GM12878 (cell line): ENCODE measurements at regions not wholly inside any gene's neighbourhood (a gene's known extent, or its start where the extent isn't known, plus 50 kb on each side); places are given as distances from the start of the nearest gene placed in this dataset.

ENCODE experiments used
- ATAC-seq: fragments of 200-7000 bp; cut with Tn5 transposase; 3 replicates; pipeline ENCODE4 v1.9.1; 2020; ENCODE audit warnings: mild to moderate bottlenecking, moderate library complexity
- BruUV-seq: library from RNA; stranded (reverse); fragments of 400-500 nt; replicated peaks from 2 replicates; lab custom pipeline; 2021; lab: Mats Ljungman, UMichigan
- CTCF ChIA-PET: fragments of 300-600 bp; sonication (Branson Sonifier 250); formaldehyde crosslinking; extraction: SDS; loops from one replicate; lab custom pipeline; 2021; ENCODE audit warnings: inconsistent platforms; lab: Yijun Ruan, JAX
- POLR2A ChIA-PET: fragments of 350-600 bp; formaldehyde crosslinking; extraction: SDS; loops from one replicate; lab custom pipeline; 2021; ENCODE audit warnings: inconsistent platforms; lab: Charles Lee
- RAD21 ChIA-PET: fragments of 300-600 bp; sonication (Branson Sonifier 250); formaldehyde crosslinking; loops from one replicate; lab custom pipeline; 2023; ENCODE audit warnings: antibody characterized with exemption; ENCODE audit not compliant: unreplicated experiment; lab: Charles Lee
- SMC1A ChIA-PET: fragments of 300-600 bp; sonication (Branson Sonifier 250); formaldehyde crosslinking; loops from one replicate; lab custom pipeline; 2023; ENCODE audit not compliant: unreplicated experiment, uncharacterized antibody; lab: Charles Lee
- DNase-seq: peaks from one replicate; pipeline ENCODE4 v3.0.0-alpha.2; 2011; ENCODE audit warnings: low read depth, low spot score
- FAIRE-seq: peaks from 3 replicates; lab custom pipeline; 2011; peaks lifted over from hg19 to GRCh38; lab: Jason Lieb, UNC
- H2AFZ ChIP-seq: 2 replicates; pipeline ENCODE4 v1.6.0; 2011; ENCODE audit warnings: low read depth, low read length, control low read depth; ENCODE audit not compliant: control insufficient read depth
- H3K27ac ChIP-seq: 2 replicates; pipeline ENCODE4 v1.5.1; 2011; ENCODE audit warnings: control low read depth; ENCODE audit not compliant: control insufficient read depth, insufficient read depth
- H3K27me3 ChIP-seq, 2 experiments: replicated peaks in 1 of 2; 2 replicates each; pipeline versions ENCODE4 v1.6.0 to v1.6.1; 2011; ENCODE audit warnings: low read length in 1 of 2; ENCODE audit not compliant: control insufficient read depth in 2 of 2, insufficient read depth in 2 of 2
- H3K36me3 ChIP-seq, 2 experiments: 2 replicates each; pipeline ENCODE4 v1.5.1; 2011; ENCODE audit warnings: low read length in 1 of 2; ENCODE audit not compliant: control insufficient read depth in 2 of 2, insufficient read depth in 2 of 2
- H3K4me1 ChIP-seq: 2 replicates; pipeline ENCODE4 v1.6.1; 2011; ENCODE audit warnings: mild to moderate bottlenecking, low read length, moderate library complexity, mixed read lengths; ENCODE audit not compliant: control insufficient read depth, insufficient read depth
- H3K4me2 ChIP-seq: 2 replicates; pipeline ENCODE4 v1.6.0; 2011; ENCODE audit warnings: control low read depth; ENCODE audit not compliant: control insufficient read depth, insufficient read depth
- H3K4me3 ChIP-seq: fragments of 200-600 bp; sonication (generic); 2 replicates; pipeline ENCODE4 v1.5.1; 2016
- H3K79me2 ChIP-seq: 2 replicates; pipeline ENCODE4 v1.6.0; 2011; ENCODE audit warnings: low read length; ENCODE audit not compliant: control insufficient read depth, insufficient read depth
- H3K9ac ChIP-seq: 2 replicates; pipeline ENCODE4 v1.8.0; 2011; ENCODE audit warnings: low read length, control low read depth, mixed read lengths; ENCODE audit not compliant: control insufficient read depth, insufficient read depth
- H3K9me3 ChIP-seq: replicated peaks from 3 replicates; pipeline ENCODE4 v1.5.1; 2011; ENCODE audit warnings: mild to moderate bottlenecking, low read length; ENCODE audit not compliant: control insufficient read depth, insufficient read depth
- H4K20me1 ChIP-seq: 2 replicates; pipeline ENCODE4 v1.6.0; 2011; ENCODE audit not compliant: control insufficient read depth, insufficient read depth
- CBFB ChIP-seq: IDR thresholded peaks from 2 replicates; pipeline ENCODE4 v1.6.1; 2016; ENCODE audit warnings: antibody characterized with exemption, low read depth
- FOXK2 ChIP-seq: fragments of 450-650 bp; IDR thresholded peaks from 2 replicates; pipeline ENCODE4 v1.6.1; 2017; ENCODE audit warnings: mild to moderate bottlenecking, moderate library complexity
- IRF5 ChIP-seq: fragments of 450-650 bp; IDR thresholded peaks from 2 replicates; pipeline ENCODE4 v1.6.1; 2017; ENCODE audit warnings: borderline replicate concordance
- NRF1 ChIP-seq: conservative IDR thresholded peaks from 2 replicates; pipeline ENCODE4 v1.6.1; 2011; ENCODE audit warnings: mild to moderate bottlenecking, low read depth, low read length, improper control_type of control experiment
- PAX5 ChIP-seq: IDR thresholded peaks from 2 replicates; pipeline ENCODE4 v1.6.1; 2011; ENCODE audit warnings: low read depth, low read length, borderline replicate concordance
- SUPT20H ChIP-seq: IDR thresholded peaks from 2 replicates; pipeline ENCODE4 v1.6.1; 2011; ENCODE audit warnings: low read depth, mild to moderate bottlenecking, low read length, moderate library complexity, borderline replicate concordance; ENCODE audit not compliant: control insufficient read depth
- TAF1 ChIP-seq: IDR thresholded peaks from 2 replicates; pipeline ENCODE4 v1.6.1; 2011; ENCODE audit warnings: mild to moderate bottlenecking, low read depth, low read length, borderline replicate concordance
- YBX1 ChIP-seq: fragments of 450-650 bp; IDR thresholded peaks from 2 replicates; pipeline ENCODE4 v1.6.1; 2016; ENCODE audit warnings: antibody characterized with exemption
- ZNF217 ChIP-seq: fragments of 450-650 bp; IDR thresholded peaks from 2 replicates; pipeline ENCODE4 v1.6.1; 2017; ENCODE audit warnings: antibody characterized with exemption, mild to moderate bottlenecking
- ZNF384 ChIP-seq: IDR thresholded peaks from 2 replicates; pipeline ENCODE4 v1.6.1; 2012; ENCODE audit warnings: low read depth, mild to moderate bottlenecking, low read length, improper control_type of control experiment, borderline replicate concordance
- WGBS: methylation state at CpG from one replicate; pipeline ENCODE4 v1.1.6; 2016; ENCODE audit warnings: low lambda C conversion rate; ENCODE audit not compliant: insufficient replicate concordance, insufficient coverage; ENCODE audit errors: missing lambda C conversion rate; 5-methylcytosine and 5-hydroxymethylcytosine counted together
- in situ Hi-C: fragments of 300-500 bp; cut with MboI; formaldehyde crosslinking; loops from 9 replicates; pipeline ENCODE4 v1.14.3; 2018; ENCODE audit warnings: mixed read lengths
- intact Hi-C: fragments of 100-400 bp; cut with micrococcal nuclease; formaldehyde crosslinking; loops from one replicate; pipeline ENCODE4 v1.14.2; 2022; ENCODE audit not compliant: unreplicated experiment
- TF ChIP-seq, protein P1 (sequence below): IDR thresholded peaks from 2 replicates; pipeline ENCODE4 v1.6.1; 2012; ENCODE audit warnings: improper control_type of control experiment, low read depth, low read length; ENCODE audit not compliant: insufficient replicate concordance

DNA sequence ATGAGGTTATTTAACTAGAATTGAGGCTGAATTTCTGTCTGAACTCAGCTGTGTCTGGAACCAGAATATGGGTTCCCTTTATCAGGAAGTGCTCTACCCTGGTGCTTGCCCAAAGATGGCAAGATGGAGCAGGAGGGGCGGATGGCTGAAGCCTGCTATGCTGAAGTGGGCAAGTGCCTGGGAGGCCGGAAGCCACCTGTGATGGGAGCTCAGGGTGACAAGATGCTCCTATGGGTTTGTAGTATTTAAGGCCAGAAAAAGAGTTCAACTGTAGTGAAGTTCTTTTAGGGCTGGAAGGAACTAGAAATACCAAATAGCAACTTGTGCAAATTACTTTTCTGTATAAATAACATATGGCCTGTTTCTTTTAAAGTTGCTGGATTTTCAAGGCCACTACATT, 808.9 kb upstream of the RAB6C start:
- ChIA-PET POLR2A (no interaction called here), CTCF (no interaction called here), SMC1A (no interaction called here), RAD21 (no interaction called here)
- no peaks in the 10 kb centered on the region for H3K9me3 ChIP-seq
- BruUV-seq: no TSS peak
- DNase-seq (no peak), ATAC-seq (no peak), FAIRE-seq (no peak)
- H4K20me1 ChIP-seq: no peaks in the 10 kb centered on the region
- no peaks in the 10 kb centered on the region for H3K27me3 ChIP-seq
- intact Hi-C loops: no loop called here
- no peaks in the 10 kb centered on the region for H3K36me3 ChIP-seq
- in situ Hi-C loops: no loop called here
- no peak overlapping the region for H3K4me3 ChIP-seq
- no peak overlapping the region for H3K27ac ChIP-seq
- 23% methylated on average over 2 of the region's 2 CpGs for WGBS
- no peaks in the 10 kb centered on the region for H3K4me1 ChIP-seq
- no peaks in the 10 kb centered on the region for H3K79me2 ChIP-seq
- TF ChIP-seq TAF1 (no peak), SUPT20H (no peak), IRF5 (no peak), NRF1 (no peak), PAX5 (no peak), FOXK2 (no peak)
- no peak overlapping the region for H2AFZ ChIP-seq
- H3K4me2 ChIP-seq: no peak overlapping the region
- no peak overlapping the region for H3K9ac ChIP-seq

GRCh38 chr2:129174143-129174542, 805.3 kb upstream of the RAB6C start:
- 33% methylated on average over 2 of the region's 2 CpGs for WGBS
- Histone ChIP-seq H3K4me1 (no peaks in the 10 kb centered on the region), H3K27ac (no peak overlapping the region), H3K27me3 (no peaks in the 10 kb centered on the region; a peak in 1 of 4 replicates), H2AFZ (no peak overlapping the region), H3K4me3 (no peak overlapping the region), H3K9me3 (no peaks in the 10 kb centered on the region), H3K36me3 (no peaks in the 10 kb centered on the region), H4K20me1 (no peaks in the 10 kb centered on the region), H3K4me2 (no peak overlapping the region), H3K79me2 (no peaks in the 10 kb centered on the region), H3K9ac (no peak overlapping the region)
- in situ Hi-C loops: no loop called here
- ATAC-seq (no peak), FAIRE-seq (no peak), DNase-seq (no peak)
- intact Hi-C loops: no loop called here
- CTCF ChIA-PET: no interaction called here
- SMC1A ChIA-PET: no interaction called here
- POLR2A ChIA-PET: no interaction called here
- no TSS peak for BruUV-seq
- RAD21 ChIA-PET: no interaction called here
- no peak for TF ChIP-seq ZNF384
- TF ChIP-seq ZNF217: no peak
- no peak for TF ChIP-seq CBFB
- TF ChIP-seq, protein P1, sequence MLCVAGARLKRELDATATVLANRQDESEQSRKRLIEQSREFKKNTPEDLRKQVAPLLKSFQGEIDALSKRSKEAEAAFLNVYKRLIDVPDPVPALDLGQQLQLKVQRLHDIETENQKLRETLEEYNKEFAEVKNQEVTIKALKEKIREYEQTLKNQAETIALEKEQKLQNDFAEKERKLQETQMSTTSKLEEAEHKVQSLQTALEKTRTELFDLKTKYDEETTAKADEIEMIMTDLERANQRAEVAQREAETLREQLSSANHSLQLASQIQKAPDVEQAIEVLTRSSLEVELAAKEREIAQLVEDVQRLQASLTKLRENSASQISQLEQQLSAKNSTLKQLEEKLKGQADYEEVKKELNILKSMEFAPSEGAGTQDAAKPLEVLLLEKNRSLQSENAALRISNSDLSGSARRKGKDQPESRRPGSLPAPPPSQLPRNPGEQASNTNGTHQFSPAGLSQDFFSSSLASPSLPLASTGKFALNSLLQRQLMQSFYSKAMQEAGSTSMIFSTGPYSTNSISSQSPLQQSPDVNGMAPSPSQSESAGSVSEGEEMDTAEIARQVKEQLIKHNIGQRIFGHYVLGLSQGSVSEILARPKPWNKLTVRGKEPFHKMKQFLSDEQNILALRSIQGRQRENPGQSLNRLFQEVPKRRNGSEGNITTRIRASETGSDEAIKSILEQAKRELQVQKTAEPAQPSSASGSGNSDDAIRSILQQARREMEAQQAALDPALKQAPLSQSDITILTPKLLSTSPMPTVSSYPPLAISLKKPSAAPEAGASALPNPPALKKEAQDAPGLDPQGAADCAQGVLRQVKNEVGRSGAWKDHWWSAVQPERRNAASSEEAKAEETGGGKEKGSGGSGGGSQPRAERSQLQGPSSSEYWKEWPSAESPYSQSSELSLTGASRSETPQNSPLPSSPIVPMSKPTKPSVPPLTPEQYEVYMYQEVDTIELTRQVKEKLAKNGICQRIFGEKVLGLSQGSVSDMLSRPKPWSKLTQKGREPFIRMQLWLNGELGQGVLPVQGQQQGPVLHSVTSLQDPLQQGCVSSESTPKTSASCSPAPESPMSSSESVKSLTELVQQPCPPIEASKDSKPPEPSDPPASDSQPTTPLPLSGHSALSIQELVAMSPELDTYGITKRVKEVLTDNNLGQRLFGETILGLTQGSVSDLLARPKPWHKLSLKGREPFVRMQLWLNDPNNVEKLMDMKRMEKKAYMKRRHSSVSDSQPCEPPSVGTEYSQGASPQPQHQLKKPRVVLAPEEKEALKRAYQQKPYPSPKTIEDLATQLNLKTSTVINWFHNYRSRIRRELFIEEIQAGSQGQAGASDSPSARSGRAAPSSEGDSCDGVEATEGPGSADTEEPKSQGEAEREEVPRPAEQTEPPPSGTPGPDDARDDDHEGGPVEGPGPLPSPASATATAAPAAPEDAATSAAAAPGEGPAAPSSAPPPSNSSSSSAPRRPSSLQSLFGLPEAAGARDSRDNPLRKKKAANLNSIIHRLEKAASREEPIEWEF: no peak
- TF ChIP-seq YBX1: no peak
